ENCODE measurements at regions not wholly inside any gene's neighbourhood (a gene's known extent, or its start where the extent isn't known, plus 50 kb on each side); places are given as distances from the start of the nearest gene placed in this dataset.
"Not testable (repeated sequence)": the region's sequence is repeated elsewhere in the genome, so short reads cannot be mapped to it uniquely, and the experiment has no call there.

DNA sequence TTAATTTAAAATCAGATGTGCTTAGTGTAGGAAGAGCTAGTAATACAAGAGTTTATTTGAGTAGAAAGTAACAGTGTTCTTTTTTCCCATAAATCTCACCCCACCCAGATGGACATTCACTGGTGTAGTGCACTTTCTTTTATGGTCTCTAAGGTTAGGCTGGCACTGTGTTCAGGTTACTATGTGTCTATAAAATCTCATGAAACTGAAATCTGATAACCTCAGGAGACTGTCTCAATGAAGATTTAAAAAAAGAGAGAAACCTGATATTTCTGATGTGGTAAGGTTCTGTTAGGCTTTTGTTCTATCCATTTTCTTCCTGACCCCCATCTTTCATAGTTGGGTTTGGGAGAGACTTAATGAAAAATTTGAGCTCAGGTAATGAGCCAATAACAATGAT, 101.2 kb upstream of the CLVS2 start:
- Histone ChIP-seq H3K4me3 (ENCODE audit: low read length) (no peak overlapping the region), H3K9me3 (ENCODE audit: control insufficient read depth, low read length) (no peaks in the 10 kb centered on the region), H3K36me3 (ENCODE audit: control insufficient read depth, insufficient read depth, low read length, severe bottlenecking) (no peaks in the 10 kb centered on the region), H3K4me1 (ENCODE audit: control insufficient read depth, insufficient read depth, low read length) (no peaks in the 10 kb centered on the region), H3K27me3 (replicated peaks; ENCODE audit: control insufficient read depth, insufficient read depth, low read length) (no peaks in the 10 kb centered on the region), H3K9ac (ENCODE audit: low read length) (no peak overlapping the region)
- no peak for DNase-seq (ENCODE audit: low read depth)

DNA sequence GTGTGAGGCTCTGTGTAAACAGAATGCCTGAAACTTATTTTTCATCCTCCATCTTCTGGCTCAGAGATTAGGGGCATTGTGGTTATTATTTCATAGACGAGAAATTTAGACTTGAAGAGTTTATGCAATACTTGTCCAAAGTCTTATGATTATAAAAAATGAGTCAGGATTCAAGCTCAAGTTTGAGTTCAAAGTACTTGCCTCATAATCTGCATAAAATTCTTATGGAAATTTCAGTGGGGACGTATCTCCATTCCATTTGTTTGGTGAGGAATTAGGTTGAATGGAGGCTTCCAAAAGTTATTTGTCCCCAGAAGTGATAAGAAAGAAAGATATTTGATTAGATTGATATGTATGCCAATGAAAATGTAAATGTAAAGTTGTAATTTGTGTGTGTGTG, 93.7 kb upstream of the CLVS2 start:
- Histone ChIP-seq H3K27me3 (replicated peaks; ENCODE audit: control insufficient read depth, insufficient read depth, low read length) (no peaks in the 10 kb centered on the region), H3K36me3 (ENCODE audit: control insufficient read depth, insufficient read depth, low read length, severe bottlenecking) (no peaks in the 10 kb centered on the region), H3K9me3 (ENCODE audit: control insufficient read depth, low read length) (no peaks in the 10 kb centered on the region), H3K4me1 (ENCODE audit: control insufficient read depth, insufficient read depth, low read length) (no peaks in the 10 kb centered on the region), H3K4me3 (ENCODE audit: low read length) (no peak overlapping the region), H3K9ac (ENCODE audit: low read length) (no peak overlapping the region)
- no peak for DNase-seq (ENCODE audit: low read depth)

DNA sequence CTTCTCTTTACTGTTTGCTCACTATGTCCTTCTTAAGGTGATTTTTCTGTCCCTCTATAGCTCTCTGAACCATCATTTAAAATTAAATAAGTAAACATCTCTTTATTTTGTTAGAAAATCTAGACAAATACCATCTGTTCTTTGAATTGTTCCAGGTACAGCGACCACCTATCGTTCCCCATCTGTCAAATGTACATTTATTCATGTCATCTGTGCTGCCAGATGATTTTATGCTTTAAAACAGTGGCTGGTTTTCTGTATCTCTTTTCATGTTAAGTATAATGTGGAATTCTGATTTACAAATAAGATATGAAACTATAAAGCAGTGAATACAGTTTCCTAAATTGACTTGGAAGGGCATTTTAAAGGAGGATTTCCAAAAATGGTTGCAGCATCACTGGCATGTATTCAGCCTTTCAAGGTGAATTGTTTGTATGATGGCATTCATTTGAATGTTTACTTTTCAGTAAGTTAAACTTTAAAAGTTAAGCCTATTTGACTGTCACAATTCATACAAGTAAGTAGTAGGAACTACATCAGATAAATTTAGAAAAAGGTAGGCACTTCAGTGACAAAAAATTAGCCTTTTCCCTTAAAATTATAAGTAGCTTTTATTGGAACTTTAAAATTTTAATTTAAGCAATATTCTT, 92.6 kb upstream of the CLVS2 start:
- Histone ChIP-seq H3K27me3 (replicated peaks; ENCODE audit: control insufficient read depth, insufficient read depth, low read length) (no peaks in the 10 kb centered on the region), H3K4me3 (ENCODE audit: low read length) (no peak overlapping the region), H3K36me3 (ENCODE audit: control insufficient read depth, insufficient read depth, low read length, severe bottlenecking) (no peaks in the 10 kb centered on the region), H3K4me1 (ENCODE audit: control insufficient read depth, insufficient read depth, low read length) (no peaks in the 10 kb centered on the region), H3K9ac (ENCODE audit: low read length) (no peak overlapping the region), H3K9me3 (ENCODE audit: control insufficient read depth, low read length) (no peaks in the 10 kb centered on the region)
- DNase-seq (ENCODE audit: low read depth): no peak

DNA sequence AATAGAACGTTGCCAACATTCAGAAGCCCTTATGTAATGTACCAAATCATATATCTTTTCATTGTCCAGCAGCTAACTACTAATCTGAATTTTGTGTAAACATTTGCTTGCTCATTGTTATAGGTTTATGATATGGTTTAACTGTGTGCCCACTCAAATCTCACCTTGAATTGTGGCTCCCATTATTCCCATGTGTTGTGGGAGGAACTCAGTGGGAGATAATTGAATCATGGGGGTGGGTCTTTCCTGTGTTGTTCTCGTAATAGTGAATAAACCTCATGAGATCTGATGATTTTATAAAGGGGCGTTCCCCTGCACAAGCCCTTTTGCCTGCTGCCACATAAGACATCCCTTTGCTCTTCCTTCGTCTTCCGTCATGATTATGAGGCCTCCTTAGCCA, 91.9 kb upstream of the CLVS2 start:
- H3K27me3 ChIP-seq (replicated peaks; ENCODE audit: control insufficient read depth, insufficient read depth, low read length): no peaks in the 10 kb centered on the region
- no peaks in the 10 kb centered on the region for H3K36me3 ChIP-seq (ENCODE audit: control insufficient read depth, insufficient read depth, low read length, severe bottlenecking)
- H3K4me3 ChIP-seq (ENCODE audit: low read length): no peak overlapping the region
- no peaks in the 10 kb centered on the region for H3K9me3 ChIP-seq (ENCODE audit: control insufficient read depth, low read length)
- no peaks in the 10 kb centered on the region for H3K4me1 ChIP-seq (ENCODE audit: control insufficient read depth, insufficient read depth, low read length)
- H3K9ac ChIP-seq (ENCODE audit: low read length): no peak overlapping the region
- DNase-seq (ENCODE audit: low read depth): no peak

DNA sequence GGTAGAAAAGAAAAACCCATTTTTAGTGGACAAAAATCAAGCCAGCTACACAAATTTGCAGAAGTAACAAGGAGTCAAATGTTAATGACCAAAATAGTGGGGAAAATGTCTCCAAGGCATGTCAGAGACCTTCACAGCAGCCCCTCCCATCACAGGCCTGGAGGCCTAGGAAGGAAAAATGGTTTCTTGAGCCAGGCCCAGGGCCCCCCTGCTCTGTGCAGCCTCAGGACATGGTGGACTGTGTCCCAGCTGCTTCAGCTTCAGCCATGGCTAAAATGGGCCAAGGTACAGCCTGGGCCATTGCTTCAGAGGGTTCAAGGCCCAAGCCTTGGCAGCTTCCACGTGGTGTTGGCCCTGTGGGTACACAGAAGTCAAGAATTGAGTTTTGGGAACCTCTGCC, 82.5 kb upstream of the CLVS2 start:
- DNase-seq (ENCODE audit: low read depth): no peak
- Histone ChIP-seq H3K4me1 (ENCODE audit: control insufficient read depth, insufficient read depth, low read length) (no peaks in the 10 kb centered on the region), H3K27me3 (replicated peaks; ENCODE audit: control insufficient read depth, insufficient read depth, low read length) (no peaks in the 10 kb centered on the region), H3K9ac (ENCODE audit: low read length) (no peak overlapping the region), H3K4me3 (ENCODE audit: low read length) (no peak overlapping the region), H3K9me3 (ENCODE audit: control insufficient read depth, low read length) (peaks cover 20% of the 10 kb centered on the region), H3K36me3 (ENCODE audit: control insufficient read depth, insufficient read depth, low read length, severe bottlenecking) (no peaks in the 10 kb centered on the region)

DNA sequence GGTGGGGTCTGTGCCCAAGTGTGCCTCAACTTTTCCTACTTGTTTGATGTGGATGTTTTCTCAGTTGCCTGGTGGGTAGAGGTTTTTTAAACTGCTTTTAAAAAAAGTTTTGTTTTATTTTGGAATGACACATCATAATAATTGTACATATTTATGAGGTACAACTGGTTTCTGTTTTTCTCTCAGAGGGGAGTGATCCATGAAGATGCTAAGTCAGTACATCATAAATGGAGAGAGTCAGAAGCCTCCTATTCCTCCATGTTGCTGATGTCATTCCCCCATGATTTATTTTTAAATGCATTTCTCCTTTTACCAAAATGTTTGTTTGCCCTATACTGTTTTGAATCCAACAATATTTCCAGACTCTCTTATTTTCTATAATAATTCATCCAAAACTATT, 77.3 kb upstream of the CLVS2 start:
- DNase-seq (ENCODE audit: low read depth): no peak
- peaks cover 20% of the 10 kb centered on the region for H3K9me3 ChIP-seq (ENCODE audit: control insufficient read depth, low read length)
- no peaks in the 10 kb centered on the region for H3K36me3 ChIP-seq (ENCODE audit: control insufficient read depth, insufficient read depth, low read length, severe bottlenecking)
- H3K4me1 ChIP-seq (ENCODE audit: control insufficient read depth, insufficient read depth, low read length): no peaks in the 10 kb centered on the region
- no peak overlapping the region for H3K9ac ChIP-seq (ENCODE audit: low read length)
- H3K27me3 ChIP-seq (replicated peaks; ENCODE audit: control insufficient read depth, insufficient read depth, low read length): no peaks in the 10 kb centered on the region
- no peak overlapping the region for H3K4me3 ChIP-seq (ENCODE audit: low read length)

DNA sequence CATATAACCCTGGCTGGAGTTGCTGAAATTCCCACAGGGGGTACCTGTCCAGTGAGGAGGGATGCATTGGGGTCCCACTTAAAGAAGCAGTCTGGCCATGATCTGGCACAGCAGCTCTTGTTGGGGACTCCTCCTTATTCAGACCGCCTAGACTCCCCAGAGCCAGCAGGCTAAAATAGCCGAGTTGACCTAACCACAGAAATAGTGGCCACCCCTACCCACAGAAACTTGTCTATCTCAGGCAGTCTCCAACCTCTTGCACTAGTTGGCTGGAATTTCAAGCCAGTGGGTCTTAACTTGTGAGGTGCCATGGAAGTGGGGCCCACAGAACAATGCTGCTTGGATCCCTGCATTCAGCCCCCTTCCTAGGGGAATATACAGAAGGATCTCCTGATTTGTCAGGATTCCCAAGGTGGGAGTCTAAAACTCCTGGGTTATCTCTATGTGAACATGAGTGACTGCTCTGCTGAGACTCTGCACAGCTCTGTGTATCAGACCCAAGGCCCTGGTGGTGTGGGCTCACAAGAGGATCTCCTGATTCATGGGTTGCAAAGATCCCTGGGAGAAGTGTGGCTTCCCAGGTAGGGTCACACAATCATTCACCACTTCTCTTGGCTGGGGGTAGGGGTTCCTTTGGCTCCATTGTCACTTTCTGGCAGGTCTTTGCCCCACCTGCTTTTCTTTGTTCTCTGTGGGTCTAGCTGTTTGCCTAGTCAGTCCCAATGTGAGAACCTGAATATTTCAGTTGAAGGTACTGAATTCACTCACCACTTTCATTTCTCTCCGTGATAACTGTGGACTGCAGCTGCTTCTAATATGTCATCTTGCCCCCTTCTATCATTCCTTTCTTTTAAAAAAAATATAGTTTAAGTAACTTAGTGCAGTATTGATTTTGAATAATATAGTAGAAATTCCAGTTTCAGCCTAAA, 65.5 kb upstream of the CLVS2 start:
- Histone ChIP-seq H3K4me1 (ENCODE audit: control insufficient read depth, insufficient read depth, low read length) (no peaks in the 10 kb centered on the region), H3K9ac (ENCODE audit: low read length) (no peak overlapping the region), H3K9me3 (ENCODE audit: control insufficient read depth, low read length) (peaks cover 3% of the 10 kb centered on the region), H3K36me3 (ENCODE audit: control insufficient read depth, insufficient read depth, low read length, severe bottlenecking) (no peaks in the 10 kb centered on the region), H3K27me3 (replicated peaks; ENCODE audit: control insufficient read depth, insufficient read depth, low read length) (no peaks in the 10 kb centered on the region), H3K4me3 (ENCODE audit: low read length) (no peak overlapping the region)
- no peak for DNase-seq (ENCODE audit: low read depth)

DNA sequence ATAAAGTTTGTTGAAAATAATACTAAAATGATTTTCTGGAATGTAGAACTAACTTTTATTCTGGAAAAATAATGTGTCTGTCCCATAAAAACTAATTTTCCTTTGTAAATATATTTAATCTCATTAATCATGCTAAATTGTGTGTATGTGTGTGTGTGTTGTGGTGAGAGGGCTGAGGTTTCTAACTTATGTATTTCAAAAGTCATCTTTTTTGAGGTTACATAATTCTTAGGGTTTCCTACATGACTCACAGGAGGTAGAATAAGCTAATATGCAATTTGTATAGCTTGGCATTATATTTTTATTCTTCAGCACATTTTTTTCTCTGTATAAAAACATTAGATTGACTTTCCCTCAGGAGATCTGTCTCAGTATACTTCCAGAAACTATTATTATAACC, 64.1 kb upstream of the CLVS2 start:
- DNase-seq (ENCODE audit: low read depth): no peak
- no peaks in the 10 kb centered on the region for H3K36me3 ChIP-seq (ENCODE audit: control insufficient read depth, insufficient read depth, low read length, severe bottlenecking)
- H3K4me3 ChIP-seq (ENCODE audit: low read length): no peak overlapping the region
- H3K4me1 ChIP-seq (ENCODE audit: control insufficient read depth, insufficient read depth, low read length): no peaks in the 10 kb centered on the region
- H3K9ac ChIP-seq (ENCODE audit: low read length): no peak overlapping the region
- peaks cover 3% of the 10 kb centered on the region for H3K9me3 ChIP-seq (ENCODE audit: control insufficient read depth, low read length)
- H3K27me3 ChIP-seq (replicated peaks; ENCODE audit: control insufficient read depth, insufficient read depth, low read length): no peaks in the 10 kb centered on the region

DNA sequence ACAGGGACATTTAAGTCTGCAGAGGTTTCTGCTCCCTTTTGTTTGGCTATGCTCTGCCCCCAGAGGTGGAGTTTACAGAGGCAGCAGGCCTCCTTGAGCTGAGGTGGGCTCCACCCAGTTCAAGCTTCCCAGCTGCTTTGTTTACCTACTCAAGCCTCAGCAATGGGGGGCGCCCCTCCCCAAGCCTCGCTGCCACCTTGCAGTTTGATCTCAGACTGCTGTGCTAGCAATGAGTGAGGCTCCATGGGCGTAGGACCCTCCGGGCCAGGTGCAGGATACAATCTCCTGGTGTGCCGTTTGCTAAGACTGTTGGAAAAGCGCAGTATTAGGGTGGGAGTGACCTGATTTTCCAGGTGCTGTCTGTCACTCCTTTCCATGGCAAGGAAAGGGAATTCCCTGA, 51.1 kb upstream of the CLVS2 start:
- not testable (repeated sequence) for H3K4me1 ChIP-seq (ENCODE audit: control insufficient read depth, insufficient read depth, low read length); H3K36me3 ChIP-seq (ENCODE audit: control insufficient read depth, insufficient read depth, low read length, severe bottlenecking); DNase-seq (ENCODE audit: low read depth); H3K9ac ChIP-seq (ENCODE audit: low read length); H3K9me3 ChIP-seq (ENCODE audit: control insufficient read depth, low read length); H3K27me3 ChIP-seq (replicated peaks; ENCODE audit: control insufficient read depth, insufficient read depth, low read length); H3K4me3 ChIP-seq (ENCODE audit: low read length)

All from adipocyte (in vitro differentiated cells).